ENCODE measurements at regions not wholly inside any gene's neighbourhood (a gene's known extent, or its start where the extent isn't known, plus 50 kb on each side); places are given as distances from the start of the nearest gene placed in this dataset.

- H3K36me3 ChIP-seq (ENCODE audit: control insufficient read depth, low read length) = no peaks in the 10 kb centered on the region
- H3K4me1 ChIP-seq (ENCODE audit: control insufficient read depth, low read length) = no peaks in the 10 kb centered on the region
- TF ChIP-seq EZH2phosphoT487 (IDR thresholded peaks at IDR 0.05; ENCODE audit: borderline replicate concordance, low read length) (no peak), CTCF (IDR thresholded peaks at IDR 0.05; ENCODE audit: low read depth, low read length, poor library complexity, severe bottlenecking) (no peak)
- H3K27ac ChIP-seq (ENCODE audit: low read depth, low read length) = no peak overlapping the region
- H3K9me3 ChIP-seq (ENCODE audit: control insufficient read depth, insufficient read depth, low read length) = no peaks in the 10 kb centered on the region
- H4K20me1 ChIP-seq (ENCODE audit: control insufficient read depth, insufficient read depth, low read depth, low read length) = no peaks in the 10 kb centered on the region
- no peak overlapping the region for H3K4me2 ChIP-seq (ENCODE audit: low read length)
- H3K4me3 ChIP-seq (ENCODE audit: low read length) = no peak overlapping the region
- H3F3A ChIP-seq (ENCODE audit: control insufficient read depth, insufficient read depth) = no peaks in the 10 kb centered on the region
- H3K79me2 ChIP-seq (ENCODE audit: control insufficient read depth, low read length) = no peaks in the 10 kb centered on the region
- H3K27me3 ChIP-seq (ENCODE audit: control insufficient read depth, low read length) = peaks cover 12% of the 10 kb centered on the region; the same call in 1 of the 2 replicates
- H3K9me2 ChIP-seq (replicated peaks; ENCODE audit: control insufficient read depth, low read length) = no peaks in the 10 kb centered on the region
Observed at GRCh38 chr11:44515048-44515447, 50.4 kb upstream of the CD82 start.
